Embryonic facial prominence (tissue), 1 donor: ENCODE measurements at regions not wholly inside any gene's neighbourhood (a gene's known extent, or its start where the extent isn't known, plus 50 kb on each side); places are given as distances from the start of the nearest gene placed in this dataset.
A peak's percentile ranks its signal among the peaks of the same experiment; 100 is the strongest.
"Not testable (repeated sequence)": the region's sequence is repeated elsewhere in the genome, so short reads cannot be mapped to it uniquely, and the experiment has no call there.

Experiments used
- DNase-seq: peaks from one replicate; pipeline ENCODE4 v3.0.0-alpha.2; 2016; ENCODE audit errors: extremely low spot score

GRCh38 chr4:189090174-189090814 is 850.4 kb upstream of the FRG1 start:
- no peak for DNase-seq

GRCh38 chr4:189092581-189092980 is 848.1 kb upstream of the FRG1 start:
- DNase-seq = no peak

GRCh38 chr4:189096108-189096507 is 844.6 kb upstream of the FRG1 start:
- DNase-seq = no peak

GRCh38 chr4:189096717-189097116 is 844.0 kb upstream of the FRG1 start:
- no peak for DNase-seq

GRCh38 chr4:189098932-189099696 is 841.6 kb upstream of the FRG1 start:
- no peak for DNase-seq

GRCh38 chr4:189113389-189113888 is 827.2 kb upstream of the FRG1 start:
- DNase-seq = no peak

GRCh38 chr4:189117426-189117825 is 823.2 kb upstream of the FRG1 start:
- DNase-seq = no peak

GRCh38 chr4:189121336-189121735 is 819.3 kb upstream of the FRG1 start:
- no peak for DNase-seq

- peak; percentile 48 for DNase-seq
Observed at GRCh38 chr4:189124149-189124758, 816.4 kb upstream of the FRG1 start.

- DNase-seq = no peak
Observed at GRCh38 chr4:189124791-189125190, 815.9 kb upstream of the FRG1 start.

- no peak for DNase-seq
Observed at GRCh38 chr4:189126040-189126439, 814.6 kb upstream of the FRG1 start.

- no peak for DNase-seq
Observed at GRCh38 chr4:189128341-189128740, 812.3 kb upstream of the FRG1 start.

- no peak for DNase-seq
Observed at GRCh38 chr4:189129044-189129694, 811.5 kb upstream of the FRG1 start.

GRCh38 chr4:189131118-189131517 is 809.6 kb upstream of the FRG1 start:
- DNase-seq = no peak

GRCh38 chr4:189136462-189136861 is 804.2 kb upstream of the FRG1 start:
- no peak for DNase-seq

- DNase-seq = no peak
Observed at GRCh38 chr4:189143263-189143952, 797.3 kb upstream of the FRG1 start.

GRCh38 chr4:189147005-189147929 is 793.4 kb upstream of the FRG1 start:
- no peak for DNase-seq

GRCh38 chr4:189155083-189155482 is 785.6 kb upstream of the FRG1 start:
- DNase-seq = not testable (repeated sequence)

- no peak for DNase-seq
Observed at GRCh38 chr4:189162073-189162789, 778.4 kb upstream of the FRG1 start.

GRCh38 chr4:189162888-189163287 is 777.8 kb upstream of the FRG1 start:
- no peak for DNase-seq
